ENCODE measurements at regions not wholly inside any gene's neighbourhood (a gene's known extent, or its start where the extent isn't known, plus 50 kb on each side); places are given as distances from the start of the nearest gene placed in this dataset.

DNA sequence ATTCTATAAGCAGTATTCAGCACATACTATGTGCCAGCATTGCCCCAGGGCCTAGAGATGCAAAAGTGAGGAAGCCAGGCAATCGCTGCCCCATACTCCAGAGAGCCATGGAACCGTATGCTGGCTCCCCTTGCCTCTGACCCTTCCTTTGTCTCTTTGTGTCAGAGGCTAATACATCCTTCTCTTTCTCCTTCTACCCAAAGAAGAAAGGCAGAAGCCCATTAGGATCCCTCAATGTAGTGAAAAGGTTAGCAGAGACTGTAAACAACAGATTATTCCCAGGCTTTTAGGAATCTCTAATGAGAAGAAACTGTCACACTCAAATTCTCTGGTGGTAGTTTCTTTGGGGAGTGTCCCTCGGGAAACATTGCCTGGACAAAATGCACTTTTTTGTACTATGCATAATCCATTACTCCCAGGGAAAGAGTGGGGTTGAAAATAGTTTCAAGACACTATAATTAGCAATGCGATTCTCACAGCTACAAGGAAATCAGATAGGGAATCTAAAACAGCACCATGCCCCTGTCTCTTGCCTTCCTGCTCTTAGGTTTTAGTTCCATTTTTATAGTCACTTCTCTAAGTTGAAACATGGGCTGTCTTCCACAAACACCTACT, 325.2 kb upstream of the CNR1 start:
- no peak overlapping the region for H3K4me3 ChIP-seq (ENCODE audit: low read depth, low read length)
- DNase-seq (ENCODE audit: low read depth) = no peak
- no peak for TF ChIP-seq MAX (IDR thresholded peaks at IDR 0.05; ENCODE audit: low read depth, low read length)
- no peak for TF ChIP-seq CTCF (IDR thresholded peaks at IDR 0.05; ENCODE audit: low read depth, low read length)
- TF ChIP-seq POLR2A (IDR thresholded peaks at IDR 0.05; ENCODE audit: extremely low read depth, insufficient read length) = no peak
- TF ChIP-seq MYC (IDR thresholded peaks at IDR 0.05; ENCODE audit: low read depth, low read length) = no peak

DNA sequence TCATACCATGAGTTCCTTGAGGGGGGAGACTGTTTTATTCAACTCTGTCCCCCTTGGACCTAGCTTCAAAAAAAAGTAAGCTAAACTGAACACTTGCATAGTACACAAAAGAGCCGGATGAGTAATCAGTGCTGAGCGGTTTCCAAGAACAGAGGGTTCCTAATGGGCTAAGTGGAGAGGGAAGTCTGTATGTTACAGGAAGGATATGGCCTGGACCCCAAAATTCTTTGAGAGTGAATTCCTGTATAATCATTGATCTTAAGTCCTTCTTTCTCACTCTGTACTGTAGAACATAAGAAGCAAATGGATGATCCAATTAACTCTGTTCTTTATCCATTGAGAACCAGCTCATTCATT, 324.7 kb upstream of the CNR1 start:
- H3K4me3 ChIP-seq (ENCODE audit: low read depth, low read length) = no peak overlapping the region
- TF ChIP-seq MAX (IDR thresholded peaks at IDR 0.05; ENCODE audit: low read depth, low read length) (no peak), MYC (IDR thresholded peaks at IDR 0.05; ENCODE audit: low read depth, low read length) (no peak), POLR2A (IDR thresholded peaks at IDR 0.05; ENCODE audit: extremely low read depth, insufficient read length) (no peak), CTCF (IDR thresholded peaks at IDR 0.05; ENCODE audit: low read depth, low read length) (no peak)
- DNase-seq (ENCODE audit: low read depth) = no peak

GRCh38 chr6:88490195-88490907, 324.2 kb upstream of the CNR1 start:
- no peak overlapping the region for H3K4me3 ChIP-seq (ENCODE audit: low read depth, low read length)
- DNase-seq (ENCODE audit: low read depth) = no peak
- no peak for TF ChIP-seq MAX (IDR thresholded peaks at IDR 0.05; ENCODE audit: low read depth, low read length)
- TF ChIP-seq POLR2A (IDR thresholded peaks at IDR 0.05; ENCODE audit: extremely low read depth, insufficient read length) = no peak
- no peak for TF ChIP-seq CTCF (IDR thresholded peaks at IDR 0.05; ENCODE audit: low read depth, low read length)
- no peak for TF ChIP-seq MYC (IDR thresholded peaks at IDR 0.05; ENCODE audit: low read depth, low read length)

DNA sequence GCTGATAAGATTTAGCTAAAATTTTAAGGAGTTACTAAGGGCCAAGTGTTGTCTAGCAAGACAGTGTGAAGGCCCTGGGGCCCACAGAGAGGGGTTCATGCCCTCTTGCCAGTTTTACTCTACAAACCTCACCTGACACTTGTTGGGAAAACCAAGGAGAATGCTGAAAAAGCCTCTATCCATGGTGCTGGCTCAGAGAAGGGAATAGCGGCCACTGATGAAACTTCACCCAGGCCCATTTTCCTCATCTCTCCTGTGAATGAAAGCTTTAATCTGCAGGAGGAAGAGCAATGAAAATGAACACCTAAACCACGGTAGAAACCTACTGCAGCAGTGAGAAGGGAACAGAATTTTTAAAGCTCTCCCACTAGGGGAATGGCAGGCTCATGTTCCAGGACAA, 317.3 kb upstream of the CNR1 start:
- TF ChIP-seq POLR2A (IDR thresholded peaks at IDR 0.05; ENCODE audit: extremely low read depth, insufficient read length) (no peak), MAX (IDR thresholded peaks at IDR 0.05; ENCODE audit: low read depth, low read length) (no peak), CTCF (IDR thresholded peaks at IDR 0.05; ENCODE audit: low read depth, low read length) (no peak), MYC (IDR thresholded peaks at IDR 0.05; ENCODE audit: low read depth, low read length) (no peak)
- H3K4me3 ChIP-seq (ENCODE audit: low read depth, low read length) = no peak overlapping the region
- no peak for DNase-seq (ENCODE audit: low read depth)

- DNase-seq (ENCODE audit: low read depth) = no peak
- no peak overlapping the region for H3K4me3 ChIP-seq (ENCODE audit: low read depth, low read length)
- TF ChIP-seq CTCF (IDR thresholded peaks at IDR 0.05; ENCODE audit: low read depth, low read length) = no peak
- TF ChIP-seq POLR2A (IDR thresholded peaks at IDR 0.05; ENCODE audit: extremely low read depth, insufficient read length) = no peak
- no peak for TF ChIP-seq MAX (IDR thresholded peaks at IDR 0.05; ENCODE audit: low read depth, low read length)
- no peak for TF ChIP-seq MYC (IDR thresholded peaks at IDR 0.05; ENCODE audit: low read depth, low read length)
These were observed 316.3 kb upstream of the CNR1 start for GRCh38 chr6:88482465-88482864.
